Ovary (tissue), 7 donors: ENCODE measurements at regions not wholly inside any gene's neighbourhood (a gene's known extent, or its start where the extent isn't known, plus 50 kb on each side); places are given as distances from the start of the nearest gene placed in this dataset.

Source experiments
- DNase-seq, 5 donors: peaks; one replicate each; pipeline ENCODE4 v3.0.0-alpha.2; 2019 to 2020
- H3K27ac ChIP-seq, 2 donors: fragments of 200-600 bp; one replicate each; pipeline versions ENCODE4 v1.5.1 to v1.8.0; 2019 to 2022
- H3K27me3 ChIP-seq: fragments of 200-600 bp; one replicate; pipeline ENCODE4 v1.8.0; 2022
- H3K36me3 ChIP-seq: fragments of 200-600 bp; sonication (generic); one replicate; pipeline ENCODE4 v1.5.1; 2019
- H3K4me1 ChIP-seq: one replicate; pipeline ENCODE4 v1.8.1; 2013; ENCODE audit warnings: mild to moderate bottlenecking, moderate library complexity; ENCODE audit not compliant: insufficient read depth
- H3K4me3 ChIP-seq: fragments of 200-600 bp; sonication (generic); one replicate; pipeline ENCODE4 v1.5.1; 2017
- H3K9me3 ChIP-seq, 2 donors: fragments of 200-600 bp in 1 of 2; sonication (generic) in 1 of 2; one replicate each; pipeline versions ENCODE4 v1.5.1 to v1.8.1; 2013 to 2019; ENCODE audit warnings: mild to moderate bottlenecking in 1 of 2, moderate library complexity in 1 of 2
- CTCF ChIP-seq, 3 donors: fragments of 450-650 bp in 2 of 3; fragments of 200-600 bp in 1 of 3; IDR thresholded peaks; one replicate each; pipeline versions ENCODE4 v1.5.1 to v1.8.0; 2016 to 2022; ENCODE audit warnings: antibody characterized with exemption in 3 of 3, mild to moderate bottlenecking in 1 of 3
- EP300 ChIP-seq: sonication (generic); formaldehyde crosslinking; IDR thresholded peaks from one replicate; pipeline ENCODE4 v1.6.1; 2017; ENCODE audit warnings: antibody characterized with exemption
- POLR2A ChIP-seq: fragments of 450-650 bp; IDR thresholded peaks from one replicate; pipeline ENCODE4 v1.6.1; 2017; ENCODE audit warnings: antibody characterized with exemption, mild to moderate bottlenecking, moderate library complexity
- WGBS, 3 donors: extraction: QIAGEN DNeasy Blood & Tissue Kit in 1 of 3; methylation state at CpG; one replicate each; pipeline versions ENCODE4 v1.1.5 to v1.1.7; 2013 to 2017; 5-methylcytosine and 5-hydroxymethylcytosine counted together
- intact Hi-C, 4 donors: fragments of 100-400 bp; cut with DNase I; formaldehyde crosslinking; loops; one replicate each; pipeline versions ENCODE4 v1.11.0 to v1.15.1; 2022 to 2023
- donor health status: DM: no; HTN: no; CAD: no; lungs with moderate emphysema.
- donor health status: DM: no; HTN: no; CAD: no.
- donor health status: Bipolar disorder and iron deficiency.
- donor health status: DM: no; HTN: no; CAD: no.
- donor health status: DM: yes; HTN: yes; CAD: no.

GRCh38 chr12:75606151-75606550 lies 94.7 kb upstream of the KRR1 start:
- no peaks in the 10 kb centered on the region for H3K27me3 ChIP-seq
- intact Hi-C loops, result no loop called here
- no peak for TF ChIP-seq CTCF (IDR thresholded peaks at IDR 0.05)
- TF ChIP-seq POLR2A, result no peak
- no peak for TF ChIP-seq EP300
- no peaks in the 10 kb centered on the region for H3K36me3 ChIP-seq
- 72 to 80% (median 73%) methylated on average over 2 of the region's 2 CpGs for WGBS, 3 donors
- no peaks in the 10 kb centered on the region for H3K4me1 ChIP-seq
- no peak overlapping the region for H3K27ac ChIP-seq
- DNase-seq, result no peak
- H3K9me3 ChIP-seq, result no peaks in the 10 kb centered on the region
- no peak overlapping the region for H3K4me3 ChIP-seq

- intact Hi-C loops, result no loop called here
- H3K4me3 ChIP-seq, result no peak overlapping the region
- no peaks in the 10 kb centered on the region for H3K27me3 ChIP-seq
- no peak for DNase-seq
- no peaks in the 10 kb centered on the region for H3K9me3 ChIP-seq
- TF ChIP-seq CTCF (IDR thresholded peaks at IDR 0.05), result no peak
- 88 to 91% (median 89%) methylated on average over 3 of the region's 3 CpGs for WGBS, 3 donors
- no peak overlapping the region for H3K27ac ChIP-seq
- no peaks in the 10 kb centered on the region for H3K36me3 ChIP-seq
- no peaks in the 10 kb centered on the region for H3K4me1 ChIP-seq
Observed at GRCh38 chr12:75603475-75603874, 92.1 kb upstream of the KRR1 start.

- no peak for TF ChIP-seq EP300
- TF ChIP-seq POLR2A, result no peak
- no peak for TF ChIP-seq CTCF (IDR thresholded peaks at IDR 0.05)
- Histone ChIP-seq H3K36me3 (no peaks in the 10 kb centered on the region), H3K4me3 (no peak overlapping the region), H3K9me3 (no peaks in the 10 kb centered on the region), H3K27ac (no peak overlapping the region), H3K27me3 (no peaks in the 10 kb centered on the region), H3K4me1 (no peaks in the 10 kb centered on the region)
- intact Hi-C loops, result no loop called here
- 56 to 67% (median 64%) methylated on average over 4 of the region's 4 CpGs for WGBS, 3 donors
- no peak for DNase-seq
Observed at GRCh38 chr12:75602106-75602505, 90.7 kb upstream of the KRR1 start.

- DNase-seq, result no peak
- intact Hi-C loops, result no loop called here
- Histone ChIP-seq H3K4me1 (no peaks in the 10 kb centered on the region), H3K27ac (no peak overlapping the region), H3K36me3 (no peaks in the 10 kb centered on the region), H3K4me3 (no peak overlapping the region), H3K9me3 (no peaks in the 10 kb centered on the region), H3K27me3 (no peaks in the 10 kb centered on the region)
- TF ChIP-seq POLR2A, result no peak
- no peak for TF ChIP-seq CTCF (IDR thresholded peaks at IDR 0.05)
- TF ChIP-seq EP300, result no peak
- 92 to 96% (median 95%) methylated on average over 3 of the region's 3 CpGs for WGBS, 3 donors
Observed at GRCh38 chr12:75600146-75600545, 88.7 kb upstream of the KRR1 start.

- no peaks in the 10 kb centered on the region for H3K27me3 ChIP-seq
- H3K4me3 ChIP-seq, result no peak overlapping the region
- H3K9me3 ChIP-seq, result no peaks in the 10 kb centered on the region
- TF ChIP-seq EP300 (no peak), POLR2A (no peak), CTCF (IDR thresholded peaks at IDR 0.05) (no peak)
- no peak overlapping the region for H3K27ac ChIP-seq
- intact Hi-C loops, result no loop called here
- no peaks in the 10 kb centered on the region for H3K4me1 ChIP-seq
- 57 to 73% (median 71%) methylated on average over 3 of the region's 3 CpGs for WGBS, 3 donors
- H3K36me3 ChIP-seq, result no peaks in the 10 kb centered on the region
- DNase-seq, result no peak
Observed at GRCh38 chr12:75599061-75599460, 87.7 kb upstream of the KRR1 start.
